Activated naive CD4-positive, alpha-beta T cell treated with anti-CD3 and anti-CD28 coated beads, Interleukin-2, amount 10 ng/mL, durations not matched to agents 7 days and 5 days (primary cell): ENCODE measurements at regions not wholly inside any gene's neighbourhood (a gene's known extent, or its start where the extent isn't known, plus 50 kb on each side); places are given as distances from the start of the nearest gene placed in this dataset.
"Not testable (repeated sequence)": the region's sequence is repeated elsewhere in the genome, so short reads cannot be mapped to it uniquely, and the experiment has no call there.

ENCODE experiments used
- CTCF ChIA-PET: fragments of 350-600 bp; sonication (Branson Sonifier 250); formaldehyde crosslinking; loops from one replicate; lab custom pipeline; 2021; ENCODE audit warnings: antibody characterized with exemption; lab: Charles Lee
- DNase-seq: peaks from one replicate; pipeline ENCODE4 v3.0.0-alpha.2; 2020
- H3K27ac Mint-ChIP-seq: one replicate; pipeline ENCODE4 v1.8.0; 2021; ENCODE audit warnings: mild to moderate bottlenecking, moderate library complexity, mixed read lengths
- H3K27me3 Mint-ChIP-seq: one replicate; pipeline ENCODE4 v1.8.0; 2021; ENCODE audit warnings: mild to moderate bottlenecking, mixed read lengths
- H3K36me3 Mint-ChIP-seq: one replicate; pipeline ENCODE4 v1.8.0; 2021; ENCODE audit warnings: mixed read lengths
- H3K4me1 Mint-ChIP-seq: one replicate; pipeline ENCODE4 v1.8.0; 2021; ENCODE audit warnings: mixed read lengths
- H3K4me3 Mint-ChIP-seq: one replicate; pipeline ENCODE4 v1.8.0; 2021; ENCODE audit warnings: mild to moderate bottlenecking, moderate library complexity, mixed read lengths
- H3K9me3 Mint-ChIP-seq: one replicate; pipeline ENCODE4 v1.8.0; 2021; ENCODE audit warnings: mixed read lengths

DNA sequence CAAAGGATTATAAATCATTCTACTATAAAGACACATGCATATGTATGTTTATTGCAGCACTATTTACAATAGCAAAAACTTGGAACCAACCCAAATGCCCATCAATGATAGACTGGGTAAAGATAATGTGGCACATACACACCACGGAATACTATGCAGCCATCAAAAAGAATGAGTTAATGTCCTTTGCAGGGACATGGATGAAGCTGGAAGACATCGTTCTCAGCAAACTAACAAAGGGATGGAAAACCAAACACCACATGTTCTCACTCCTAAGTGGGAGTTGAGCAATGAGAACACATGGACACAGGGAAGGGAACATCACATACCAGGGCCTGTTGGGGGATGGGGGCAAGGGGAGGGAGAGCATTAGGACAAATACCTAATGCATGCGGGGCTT is 133.2 kb downstream of the ATXN3L start:
- DNase-seq, H3K4me3 Mint-ChIP-seq, H3K4me1 Mint-ChIP-seq, H3K9me3 Mint-ChIP-seq, H3K27me3 Mint-ChIP-seq, H3K27ac Mint-ChIP-seq, CTCF ChIA-PET, H3K36me3 Mint-ChIP-seq: not testable (repeated sequence)

DNA sequence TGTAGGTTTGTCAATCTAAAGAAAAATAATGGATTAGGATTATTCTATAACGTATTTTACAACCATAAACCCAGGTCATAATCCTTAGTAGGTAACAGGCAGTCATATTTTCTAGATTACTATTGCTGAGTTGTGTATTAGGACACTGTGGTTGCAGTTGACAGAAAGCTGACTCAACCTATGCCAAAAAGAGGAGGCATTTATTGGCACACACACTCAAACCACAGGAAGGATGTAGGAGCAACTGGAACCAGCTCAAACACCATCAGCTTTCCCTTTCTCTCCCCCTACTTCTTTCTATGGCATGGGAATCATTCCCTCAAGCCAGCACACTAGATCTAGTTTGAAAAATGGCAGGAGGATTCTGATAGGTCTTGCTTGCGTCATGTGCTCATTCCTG is 136.4 kb upstream of the FAM9C start:
- no peak overlapping the region for H3K4me3 Mint-ChIP-seq
- no peaks in the 10 kb centered on the region for H3K27me3 Mint-ChIP-seq
- peaks cover 3% of the 10 kb centered on the region for H3K36me3 Mint-ChIP-seq
- DNase-seq = no peak
- peaks cover 13% of the 10 kb centered on the region for H3K4me1 Mint-ChIP-seq
- no peak overlapping the region for H3K27ac Mint-ChIP-seq
- CTCF ChIA-PET = no interaction called here
- peaks cover 7% of the 10 kb centered on the region for H3K9me3 Mint-ChIP-seq

GRCh38 chrX:13179586-13179985 is 135.2 kb upstream of the FAM9C start:
- Mint-ChIP-seq H3K4me3 (no peak overlapping the region), H3K9me3 (peaks cover 4% of the 10 kb centered on the region), H3K27me3 (no peaks in the 10 kb centered on the region)

GRCh38 chrX:13179100-13179499 is 134.7 kb upstream of the FAM9C start:
- H3K27ac Mint-ChIP-seq = no peak overlapping the region
- CTCF ChIA-PET = no interaction called here
- no peak overlapping the region for H3K4me3 Mint-ChIP-seq
- H3K9me3 Mint-ChIP-seq = peaks cover 4% of the 10 kb centered on the region
- no peaks in the 10 kb centered on the region for H3K36me3 Mint-ChIP-seq
- no peaks in the 10 kb centered on the region for H3K27me3 Mint-ChIP-seq
- peaks cover 13% of the 10 kb centered on the region for H3K4me1 Mint-ChIP-seq
- no peak for DNase-seq

More at GRCh38 chrX:13179586-13179985, 135.2 kb upstream of the FAM9C start:
- H3K36me3 Mint-ChIP-seq = peaks cover 3% of the 10 kb centered on the region
- H3K27ac Mint-ChIP-seq = no peak overlapping the region
- CTCF ChIA-PET = no interaction called here
- DNase-seq = no peak
- peaks cover 13% of the 10 kb centered on the region for H3K4me1 Mint-ChIP-seq

- CTCF ChIA-PET = no interaction called here
- Mint-ChIP-seq H3K27ac (no peak overlapping the region), H3K36me3 (no peaks in the 10 kb centered on the region), H3K9me3 (peaks cover 4% of the 10 kb centered on the region), H3K4me1 (peaks cover 13% of the 10 kb centered on the region), H3K27me3 (no peaks in the 10 kb centered on the region), H3K4me3 (no peak overlapping the region)
- peak; percentile 20 for DNase-seq
Measured at GRCh38 chrX:13177921-13178566, 133.6 kb upstream of the FAM9C start.

DNA sequence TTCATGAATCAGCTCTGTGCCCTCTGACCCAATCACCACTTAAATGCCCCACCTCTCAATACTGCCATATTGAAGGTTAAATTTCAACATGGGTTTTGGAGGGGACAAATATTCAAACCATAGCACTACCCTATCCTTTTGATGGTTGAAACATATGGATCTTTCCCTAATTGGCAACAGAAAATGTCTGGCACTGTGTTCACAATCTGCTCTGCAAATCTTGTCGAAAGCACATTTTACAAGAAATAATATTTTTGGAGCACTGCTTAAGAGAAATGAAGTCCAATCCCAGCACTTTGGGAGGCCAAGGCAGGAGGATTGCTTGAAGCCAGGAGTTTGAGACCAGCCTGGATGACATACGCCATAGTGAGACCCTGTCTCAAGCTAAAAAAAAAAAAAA is 130.6 kb upstream of the FAM9C start:
- H3K4me1 Mint-ChIP-seq = peaks cover 9% of the 10 kb centered on the region

DNA sequence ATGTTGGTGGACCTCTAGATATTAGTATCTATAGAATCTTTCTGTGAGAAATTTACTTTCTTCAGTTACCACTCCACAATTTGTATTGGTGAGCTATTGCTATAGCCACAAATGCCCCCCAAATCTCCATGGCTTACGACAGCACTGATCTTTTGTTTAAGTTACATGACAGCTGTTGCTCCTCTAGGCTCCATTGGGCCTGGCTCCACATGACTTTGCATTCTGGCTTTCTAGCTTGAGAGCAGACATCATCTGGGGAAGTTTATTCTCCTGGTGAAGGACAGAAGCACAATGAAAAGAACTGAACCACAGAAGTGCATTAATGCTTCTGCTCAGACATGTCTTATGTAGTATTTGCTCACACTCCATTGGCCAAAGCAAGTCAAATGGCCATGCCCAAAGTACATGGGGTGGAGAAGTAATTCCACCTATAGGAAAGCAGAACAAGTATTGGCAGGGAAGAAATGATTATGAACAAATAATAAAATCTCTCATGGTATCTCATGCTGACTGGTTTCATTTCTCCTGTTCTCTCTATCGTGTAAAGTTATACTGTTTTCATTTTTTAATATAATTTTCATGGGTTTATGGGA is 126.6 kb upstream of the FAM9C start:
- Mint-ChIP-seq H3K36me3 (peaks cover 6% of the 10 kb centered on the region), H3K9me3 (peaks cover 8% of the 10 kb centered on the region), H3K4me3 (no peak overlapping the region), H3K4me1 (peaks cover 21% of the 10 kb centered on the region), H3K27me3 (no peaks in the 10 kb centered on the region), H3K27ac (no peak overlapping the region)
- no peak for DNase-seq
- CTCF ChIA-PET = no interaction called here

More for the DNA sequence above, 130.6 kb upstream of the FAM9C start:
- Mint-ChIP-seq H3K27ac (no peak overlapping the region), H3K36me3 (no peaks in the 10 kb centered on the region), H3K27me3 (no peaks in the 10 kb centered on the region), H3K9me3 (peaks cover 2% of the 10 kb centered on the region), H3K4me3 (no peak overlapping the region)
- CTCF ChIA-PET = no interaction called here
- no peak for DNase-seq

- Mint-ChIP-seq H3K9me3 (peaks cover 8% of the 10 kb centered on the region), H3K4me3 (no peak overlapping the region)
- CTCF ChIA-PET = no interaction called here
Measured at GRCh38 chrX:13169684-13170083, 125.3 kb upstream of the FAM9C start.

DNA sequence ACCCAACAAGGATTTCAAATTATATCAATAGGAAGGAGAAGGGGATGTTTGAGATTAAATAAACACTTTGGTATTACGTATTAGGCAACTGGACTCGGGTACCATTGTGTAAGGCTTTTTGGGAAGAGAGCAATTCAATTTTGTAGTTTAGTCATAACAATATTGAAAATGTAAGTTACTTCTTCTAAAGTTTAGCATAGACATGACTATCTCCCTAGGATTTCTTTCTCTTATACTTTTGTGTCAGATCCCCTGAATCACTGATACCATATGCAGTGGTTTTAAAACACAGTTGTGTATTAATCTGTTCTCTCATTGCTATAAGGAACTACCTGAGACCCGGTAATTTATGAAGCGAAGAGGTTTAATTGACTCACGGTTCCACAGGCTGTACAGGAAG is 123.8 kb upstream of the FAM9C start:
- Mint-ChIP-seq H3K9me3 (peaks cover 8% of the 10 kb centered on the region), H3K4me1 (peaks cover 21% of the 10 kb centered on the region), H3K36me3 (peaks cover 6% of the 10 kb centered on the region), H3K27me3 (no peaks in the 10 kb centered on the region), H3K4me3 (no peak overlapping the region), H3K27ac (peak overlapping the region; percentile 75)
- no peak for DNase-seq
- CTCF ChIA-PET = no interaction called here

More at GRCh38 chrX:13169684-13170083, 125.3 kb upstream of the FAM9C start:
- Mint-ChIP-seq H3K27ac (no peak overlapping the region), H3K36me3 (peaks cover 6% of the 10 kb centered on the region), H3K27me3 (no peaks in the 10 kb centered on the region), H3K4me1 (peaks cover 21% of the 10 kb centered on the region)
- DNase-seq = no peak

DNA sequence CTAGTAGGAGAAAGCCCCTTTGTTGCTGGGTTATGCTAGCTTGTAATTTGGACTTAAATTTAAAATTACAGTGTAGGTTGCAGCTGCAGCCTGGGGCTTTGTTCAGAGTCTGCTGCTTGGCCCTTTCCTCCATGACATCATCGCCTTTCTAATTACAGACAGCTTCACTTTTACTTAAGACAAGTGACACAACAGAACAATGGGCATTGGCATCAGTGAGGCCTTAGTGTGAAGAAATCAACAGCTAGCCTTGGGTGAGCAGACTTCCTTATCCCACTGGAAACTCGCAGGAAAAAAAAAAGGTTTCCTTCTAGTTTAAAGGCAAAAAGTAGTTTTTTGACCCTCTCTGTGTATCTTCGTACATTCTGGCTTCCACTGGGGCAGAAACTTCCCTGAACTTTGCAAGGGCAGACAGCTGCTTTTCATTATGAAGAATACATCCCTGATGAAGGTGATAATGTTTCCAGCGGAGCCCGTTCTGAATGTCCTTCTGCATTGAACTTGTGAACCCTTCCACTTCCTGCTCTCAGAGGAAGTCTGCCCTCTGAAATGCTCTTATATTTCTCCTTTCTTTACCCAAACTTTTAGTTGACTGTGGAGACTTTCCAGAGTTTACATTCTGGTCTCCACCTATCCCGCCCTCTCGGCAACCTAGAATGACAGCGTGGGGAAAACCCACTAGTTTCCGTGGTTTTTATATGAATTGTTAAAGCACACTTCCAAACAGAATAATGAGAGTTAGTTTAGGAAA is 123.2 kb upstream of the FAM9C start:
- peaks cover 8% of the 10 kb centered on the region for H3K9me3 Mint-ChIP-seq
- peaks cover 21% of the 10 kb centered on the region for H3K4me1 Mint-ChIP-seq
- peak overlapping the region; percentile 75 for H3K27ac Mint-ChIP-seq
- CTCF ChIA-PET = interaction anchor here (1.2 kb wide), 1 partner anchor 16 kb away, joined by 7 read pairs; no protein-coding TSS in a partner anchor
- DNase-seq = peak; percentile 22
- peaks cover 6% of the 10 kb centered on the region for H3K36me3 Mint-ChIP-seq
- H3K4me3 Mint-ChIP-seq = no peak overlapping the region
- H3K27me3 Mint-ChIP-seq = no peaks in the 10 kb centered on the region

DNA sequence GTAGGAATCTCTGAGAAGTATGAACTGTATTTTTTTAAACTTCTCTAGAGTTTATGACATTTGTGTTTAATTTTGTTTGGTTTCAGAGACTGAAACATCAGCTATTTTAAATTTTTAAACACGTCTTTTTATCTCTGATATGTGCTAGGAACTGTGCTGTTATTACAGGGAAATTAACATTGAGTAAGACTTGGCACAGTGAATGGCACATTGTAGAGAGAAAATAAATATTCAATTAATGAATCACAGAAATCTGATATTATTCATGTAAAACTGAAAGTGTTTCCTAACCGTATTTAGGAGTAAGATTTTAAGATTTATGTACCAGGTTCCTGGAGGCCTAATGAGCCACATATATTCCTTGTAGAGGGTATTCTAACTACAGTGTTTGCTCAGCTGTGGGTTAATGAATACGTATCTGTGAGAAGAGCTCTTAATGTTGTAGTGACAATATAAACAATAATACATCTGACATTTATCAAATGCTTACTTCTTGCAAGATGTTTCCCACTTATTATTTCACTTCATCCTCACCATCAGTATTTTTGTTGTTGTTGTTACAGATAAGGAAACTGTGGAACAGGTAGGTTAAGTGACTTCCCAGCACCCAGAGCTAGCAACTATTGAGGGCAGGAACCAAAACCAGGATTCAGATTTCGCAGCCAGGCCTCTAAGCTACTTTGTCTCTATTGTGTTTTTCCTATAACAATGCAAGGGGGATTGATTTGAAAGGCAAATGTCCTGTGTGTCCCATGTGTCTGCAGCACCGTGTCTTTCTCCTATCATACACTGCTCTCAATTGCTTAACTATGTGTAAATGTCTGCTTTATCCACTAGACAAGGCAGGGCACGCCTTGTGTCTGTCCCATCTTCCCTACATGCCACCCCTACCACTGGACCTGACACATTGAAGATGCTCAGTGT is 121.1 kb upstream of the FAM9C start:
- Mint-ChIP-seq H3K36me3 (peaks cover 8% of the 10 kb centered on the region), H3K27ac (no peak overlapping the region), H3K9me3 (peaks cover 9% of the 10 kb centered on the region), H3K4me1 (peaks cover 33% of the 10 kb centered on the region), H3K4me3 (no peak overlapping the region), H3K27me3 (no peaks in the 10 kb centered on the region)
- CTCF ChIA-PET = interaction anchor here (0.6 kb wide), 1 partner anchor 52 kb away, joined by 5 read pairs; no protein-coding TSS in a partner anchor
- DNase-seq = no peak

DNA sequence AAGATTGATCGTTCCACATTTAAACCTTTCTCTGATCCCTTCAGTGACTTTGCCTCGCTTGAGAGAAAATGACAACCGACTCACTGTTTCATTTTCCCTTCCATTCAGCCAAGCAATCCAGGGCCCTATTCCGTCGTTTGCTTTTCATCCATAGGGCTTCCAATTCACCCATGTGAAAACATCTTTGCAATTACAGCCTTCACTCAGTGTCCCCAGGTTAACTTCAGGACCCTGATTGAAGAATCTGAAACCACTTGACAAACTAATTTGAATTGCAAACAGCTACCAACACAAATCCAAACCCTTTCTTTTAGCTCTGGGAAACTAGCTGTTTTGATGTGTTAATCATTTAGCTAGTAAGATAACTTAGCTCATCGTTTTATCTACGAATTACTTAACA is 120.2 kb upstream of the FAM9C start:
- CTCF ChIA-PET = no interaction called here
- peaks cover 9% of the 10 kb centered on the region for H3K9me3 Mint-ChIP-seq
- peaks cover 8% of the 10 kb centered on the region for H3K36me3 Mint-ChIP-seq
- DNase-seq = no peak
- H3K27ac Mint-ChIP-seq = no peak overlapping the region
- H3K4me3 Mint-ChIP-seq = no peak overlapping the region
- H3K4me1 Mint-ChIP-seq = peaks cover 33% of the 10 kb centered on the region
- no peaks in the 10 kb centered on the region for H3K27me3 Mint-ChIP-seq

DNA sequence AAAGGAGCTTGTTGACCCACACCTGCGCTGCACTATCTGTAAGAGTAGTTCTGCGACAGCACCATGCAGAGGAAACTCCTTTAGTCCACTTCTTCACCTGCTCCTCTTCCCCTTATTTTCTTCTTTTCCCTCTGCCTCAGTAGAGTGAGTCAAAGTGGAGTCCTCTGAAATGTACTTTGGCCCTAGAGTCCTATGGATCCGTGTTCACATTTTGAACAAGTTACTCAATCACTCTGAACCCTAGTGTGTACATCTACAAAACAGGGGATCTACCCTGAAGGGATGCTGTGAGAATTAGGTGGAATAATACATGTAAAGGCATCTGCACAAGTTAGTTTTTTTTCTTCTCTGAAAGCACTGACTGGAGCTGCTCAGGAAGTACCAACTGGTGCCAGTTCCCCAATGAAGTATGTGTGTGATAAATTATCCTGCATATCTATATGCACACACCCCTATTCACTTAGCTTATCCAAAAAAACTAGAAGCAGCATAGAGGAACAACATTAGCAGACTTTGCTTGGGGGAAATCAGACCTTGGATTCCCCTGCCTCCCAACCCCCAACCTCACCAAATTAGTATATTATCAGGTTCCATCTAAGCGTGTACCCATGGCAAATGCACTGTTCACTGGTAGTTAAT is 118.5 kb upstream of the FAM9C start:
- CTCF ChIA-PET = interaction anchor here (1.5 kb wide), 1 partner anchor 37 kb away, joined by 3 read pairs; no protein-coding TSS in a partner anchor
- Mint-ChIP-seq H3K4me1 (peaks cover 23% of the 10 kb centered on the region), H3K27me3 (no peaks in the 10 kb centered on the region), H3K36me3 (peaks cover 1% of the 10 kb centered on the region), H3K27ac (no peak overlapping the region), H3K4me3 (no peak overlapping the region), H3K9me3 (peaks cover 3% of the 10 kb centered on the region)
- no peak for DNase-seq
